ENCODE measurements at regions not wholly inside any gene's neighbourhood (a gene's known extent, or its start where the extent isn't known, plus 50 kb on each side); places are given as distances from the start of the nearest gene placed in this dataset.

DNA sequence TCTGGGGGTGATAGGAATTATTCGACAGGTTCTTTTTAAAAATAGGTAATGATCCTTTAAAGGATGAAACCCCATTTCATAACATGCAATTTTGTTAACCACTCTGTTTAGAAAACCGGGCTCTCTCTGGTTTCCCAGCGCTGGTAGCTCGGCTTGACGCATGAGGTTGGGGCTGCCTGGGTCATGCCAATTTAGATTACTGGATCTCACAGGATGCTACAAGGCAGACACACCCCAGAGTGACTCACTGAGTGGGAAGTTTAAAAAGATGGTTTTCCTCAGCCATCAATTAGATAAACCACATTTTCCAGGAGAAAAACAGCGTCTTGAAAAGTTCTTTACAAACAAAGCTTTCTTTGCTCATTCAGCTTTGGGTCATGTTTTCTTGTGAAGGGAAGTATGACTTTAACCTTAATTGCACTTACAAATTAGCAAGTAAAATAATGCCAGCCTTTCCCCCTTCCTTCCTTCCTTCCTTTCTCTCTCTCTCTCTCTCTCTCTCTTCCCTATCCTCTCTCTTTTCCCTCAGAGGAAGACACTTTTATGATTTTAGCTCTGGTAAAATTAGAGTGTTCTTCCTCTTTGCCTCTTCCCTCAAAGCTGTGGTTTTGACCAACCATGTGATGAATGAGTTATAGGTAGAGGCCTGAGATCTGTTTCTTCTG is 99.8 kb downstream of the EPDR1 start:
- peaks cover 0 to 4% of the 10 kb centered on the region in 2 experiments for H3K27me3 ChIP-seq (ENCODE audit: control insufficient read depth in 1 of 2, insufficient read depth in 2 of 2, low read length in 2 of 2)
- Mint-ChIP-seq H3K4me3 (no peak overlapping the region), H3K36me3 (ENCODE audit: low read depth) (no peaks in the 10 kb centered on the region), H3K9me3 (no peaks in the 10 kb centered on the region), H3K27ac (no peak overlapping the region), H3K27me3 (peaks cover 12% of the 10 kb centered on the region), H3K4me1 (ENCODE audit: low read depth) (no peaks in the 10 kb centered on the region)
- no peak overlapping the region for H3K4me3 ChIP-seq (ENCODE audit: low read length)
- no peaks in the 10 kb centered on the region for H3K36me3 ChIP-seq (ENCODE audit: insufficient read depth, low read length)
- TF ChIP-seq, protein P1, sequence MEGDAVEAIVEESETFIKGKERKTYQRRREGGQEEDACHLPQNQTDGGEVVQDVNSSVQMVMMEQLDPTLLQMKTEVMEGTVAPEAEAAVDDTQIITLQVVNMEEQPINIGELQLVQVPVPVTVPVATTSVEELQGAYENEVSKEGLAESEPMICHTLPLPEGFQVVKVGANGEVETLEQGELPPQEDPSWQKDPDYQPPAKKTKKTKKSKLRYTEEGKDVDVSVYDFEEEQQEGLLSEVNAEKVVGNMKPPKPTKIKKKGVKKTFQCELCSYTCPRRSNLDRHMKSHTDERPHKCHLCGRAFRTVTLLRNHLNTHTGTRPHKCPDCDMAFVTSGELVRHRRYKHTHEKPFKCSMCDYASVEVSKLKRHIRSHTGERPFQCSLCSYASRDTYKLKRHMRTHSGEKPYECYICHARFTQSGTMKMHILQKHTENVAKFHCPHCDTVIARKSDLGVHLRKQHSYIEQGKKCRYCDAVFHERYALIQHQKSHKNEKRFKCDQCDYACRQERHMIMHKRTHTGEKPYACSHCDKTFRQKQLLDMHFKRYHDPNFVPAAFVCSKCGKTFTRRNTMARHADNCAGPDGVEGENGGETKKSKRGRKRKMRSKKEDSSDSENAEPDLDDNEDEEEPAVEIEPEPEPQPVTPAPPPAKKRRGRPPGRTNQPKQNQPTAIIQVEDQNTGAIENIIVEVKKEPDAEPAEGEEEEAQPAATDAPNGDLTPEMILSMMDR (IDR thresholded peaks at IDR 0.05), result no peak
- H3K27ac ChIP-seq (ENCODE audit: low read depth in 1 of 2, low read length in 2 of 2), result no peak overlapping the region
- ATAC-seq (ENCODE audit: poor library complexity) (no peak), DNase-seq (no peak)
- ChIA-PET POLR2A (no interaction called here), CTCF (no interaction called here)
- intact Hi-C loops (cut with DNase I, micrococcal nuclease), result no loop called here
- H3K9me3 ChIP-seq (ENCODE audit: control insufficient read depth in 1 of 2, insufficient read depth in 1 of 2, low read length in 2 of 2), result peaks cover 0 to 3% of the 10 kb centered on the region in 2 experiments
- no peaks in the 10 kb centered on the region for H3K4me1 ChIP-seq (ENCODE audit: insufficient read depth, low read length)

DNA sequence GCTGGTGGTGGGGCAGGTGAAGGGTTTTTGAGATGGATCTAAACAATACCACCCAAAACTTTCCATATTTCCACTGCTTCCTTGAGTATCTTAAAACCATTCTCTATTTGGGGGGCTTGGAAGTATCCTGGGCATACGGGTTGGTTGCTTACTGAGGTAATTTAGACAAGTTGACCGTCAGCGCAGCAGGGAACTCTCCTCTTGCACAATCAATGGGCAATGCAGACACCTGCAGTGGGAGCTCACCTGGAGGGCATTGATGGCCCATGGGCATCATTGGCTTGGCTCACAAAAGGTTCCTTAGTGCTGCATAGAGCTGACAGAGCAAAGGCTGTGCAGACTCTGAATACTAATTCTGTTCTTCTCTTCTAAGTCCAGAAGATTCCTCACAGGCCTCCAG is 101.5 kb downstream of the EPDR1 start:
- intact Hi-C loops (cut with DNase I, micrococcal nuclease), result no loop called here
- Mint-ChIP-seq H3K27ac (no peak overlapping the region), H3K4me3 (no peak overlapping the region), H3K36me3 (ENCODE audit: low read depth) (no peaks in the 10 kb centered on the region), H3K9me3 (no peaks in the 10 kb centered on the region), H3K4me1 (ENCODE audit: low read depth) (no peaks in the 10 kb centered on the region), H3K27me3 (peaks cover 7% of the 10 kb centered on the region)
- CTCF ChIA-PET, result no interaction called here
- DNase-seq, result no peak
- Histone ChIP-seq H3K9me3 (ENCODE audit: control insufficient read depth in 1 of 2, insufficient read depth in 1 of 2, low read length in 2 of 2) (peaks cover 0 to 3% of the 10 kb centered on the region in 2 experiments), H3K4me1 (ENCODE audit: insufficient read depth, low read length) (no peaks in the 10 kb centered on the region), H3K27ac (ENCODE audit: low read depth in 1 of 2, low read length in 2 of 2) (no peak overlapping the region), H3K4me3 (ENCODE audit: low read length) (no peak overlapping the region), H3K36me3 (ENCODE audit: insufficient read depth, low read length) (no peaks in the 10 kb centered on the region), H3K27me3 (ENCODE audit: control insufficient read depth in 1 of 2, insufficient read depth in 2 of 2, low read length in 2 of 2) (peaks cover 0 to 4% of the 10 kb centered on the region in 2 experiments)
- POLR2A ChIA-PET, result no interaction called here
- TF ChIP-seq, protein P1 (IDR thresholded peaks at IDR 0.05), result no peak
- no peak for ATAC-seq (ENCODE audit: poor library complexity)

DNA sequence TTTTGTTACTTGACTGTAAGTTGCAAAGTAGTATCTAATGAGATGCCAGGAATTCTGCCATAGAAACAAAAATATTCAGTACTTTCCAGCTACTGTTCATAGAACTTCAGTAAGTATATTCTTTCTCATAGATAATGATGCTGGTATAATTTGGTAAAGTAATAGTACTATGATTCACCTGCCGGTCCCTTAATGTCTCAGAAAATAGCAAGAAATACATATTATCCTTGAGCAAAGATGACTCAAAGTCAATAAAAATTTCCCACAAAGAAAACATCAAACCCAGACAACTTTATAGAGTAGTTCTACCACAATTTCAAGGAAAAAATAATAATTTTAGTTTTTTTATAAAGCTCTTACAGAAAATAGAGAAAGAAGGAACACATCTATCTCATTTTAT is 105.4 kb downstream of the EPDR1 start:
- Mint-ChIP-seq H3K27ac (no peak overlapping the region), H3K9me3 (no peaks in the 10 kb centered on the region), H3K27me3 (peaks cover under 1% of the 10 kb centered on the region), H3K36me3 (ENCODE audit: low read depth) (no peaks in the 10 kb centered on the region), H3K4me1 (ENCODE audit: low read depth) (no peaks in the 10 kb centered on the region), H3K4me3 (no peak overlapping the region)
- no peaks in the 10 kb centered on the region for H3K36me3 ChIP-seq (ENCODE audit: insufficient read depth, low read length)
- CTCF ChIA-PET, result no interaction called here
- H3K9me3 ChIP-seq (ENCODE audit: control insufficient read depth in 1 of 2, insufficient read depth in 1 of 2, low read length in 2 of 2), result peaks cover 0 to 3% of the 10 kb centered on the region in 2 experiments
- H3K4me3 ChIP-seq (ENCODE audit: low read length), result no peak overlapping the region
- POLR2A ChIA-PET, result no interaction called here
- DNase-seq (no peak), ATAC-seq (ENCODE audit: poor library complexity) (no peak)
- peaks cover 0 to 4% of the 10 kb centered on the region in 2 experiments for H3K27me3 ChIP-seq (ENCODE audit: control insufficient read depth in 1 of 2, insufficient read depth in 2 of 2, low read length in 2 of 2)
- no peak overlapping the region for H3K27ac ChIP-seq (ENCODE audit: low read depth in 1 of 2, low read length in 2 of 2)
- TF ChIP-seq, protein P1 (IDR thresholded peaks at IDR 0.05), result no peak
- no peaks in the 10 kb centered on the region for H3K4me1 ChIP-seq (ENCODE audit: insufficient read depth, low read length)
- intact Hi-C loops (cut with DNase I, micrococcal nuclease), result no loop called here

All from CD4-positive, alpha-beta T cell (primary cell).